ENCODE measurements at regions not wholly inside any gene's neighbourhood (a gene's known extent, or its start where the extent isn't known, plus 50 kb on each side); places are given as distances from the start of the nearest gene placed in this dataset.

GRCh38 chr2:17996978-17997377, 118.5 kb downstream of the KCNS3 start:
- TF ChIP-seq, protein P1, sequence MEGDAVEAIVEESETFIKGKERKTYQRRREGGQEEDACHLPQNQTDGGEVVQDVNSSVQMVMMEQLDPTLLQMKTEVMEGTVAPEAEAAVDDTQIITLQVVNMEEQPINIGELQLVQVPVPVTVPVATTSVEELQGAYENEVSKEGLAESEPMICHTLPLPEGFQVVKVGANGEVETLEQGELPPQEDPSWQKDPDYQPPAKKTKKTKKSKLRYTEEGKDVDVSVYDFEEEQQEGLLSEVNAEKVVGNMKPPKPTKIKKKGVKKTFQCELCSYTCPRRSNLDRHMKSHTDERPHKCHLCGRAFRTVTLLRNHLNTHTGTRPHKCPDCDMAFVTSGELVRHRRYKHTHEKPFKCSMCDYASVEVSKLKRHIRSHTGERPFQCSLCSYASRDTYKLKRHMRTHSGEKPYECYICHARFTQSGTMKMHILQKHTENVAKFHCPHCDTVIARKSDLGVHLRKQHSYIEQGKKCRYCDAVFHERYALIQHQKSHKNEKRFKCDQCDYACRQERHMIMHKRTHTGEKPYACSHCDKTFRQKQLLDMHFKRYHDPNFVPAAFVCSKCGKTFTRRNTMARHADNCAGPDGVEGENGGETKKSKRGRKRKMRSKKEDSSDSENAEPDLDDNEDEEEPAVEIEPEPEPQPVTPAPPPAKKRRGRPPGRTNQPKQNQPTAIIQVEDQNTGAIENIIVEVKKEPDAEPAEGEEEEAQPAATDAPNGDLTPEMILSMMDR (IDR thresholded peaks at IDR 0.05), result no peak
- TF ChIP-seq POLR2A (IDR thresholded peaks at IDR 0.05), result no peak

Data from ovary (tissue), 3 donors.